Prostate gland (tissue), 2 donors: ENCODE measurements at regions not wholly inside any gene's neighbourhood (a gene's known extent, or its start where the extent isn't known, plus 50 kb on each side); places are given as distances from the start of the nearest gene placed in this dataset.

Experiments used
- CTCF ChIP-seq, 4 experiments: fragments of 200-600 bp in 2 of 4; fragments of 450-650 bp in 2 of 4; sonication (generic) in 2 of 4; IDR thresholded peaks; 1 replicate in 3 of 4; 2 replicates in 1 of 4; pipeline ENCODE4 v1.5.1; 2016 to 2019; ENCODE audit warnings: antibody characterized with exemption in 4 of 4, mild to moderate bottlenecking in 2 of 4, moderate library complexity in 2 of 4
- POLR2A ChIP-seq: fragments of 450-650 bp; IDR thresholded peaks from one replicate; pipeline ENCODE4 v1.6.1; 2016; ENCODE audit warnings: antibody characterized with exemption, mild to moderate bottlenecking

- TF ChIP-seq CTCF (IDR thresholded peaks at IDR 0.05) (no peak), POLR2A (no peak)
Measured at GRCh38 chr1:235024711-235025421, 103.8 kb downstream of the TOMM20 start.
